ENCODE measurements at regions not wholly inside any gene's neighbourhood (a gene's known extent, or its start where the extent isn't known, plus 50 kb on each side); places are given as distances from the start of the nearest gene placed in this dataset.

- intact Hi-C loops (cut with DNase I; ENCODE audit: low total_unique reads) = no loop called here
- H3K9me3 ChIP-seq = no peaks in the 10 kb centered on the region
- no peak for DNase-seq
- no peaks in the 10 kb centered on the region for H3K36me3 ChIP-seq
- no peaks in the 10 kb centered on the region for H3K27me3 ChIP-seq
- no peak overlapping the region for H3K4me3 ChIP-seq
- no peaks in the 10 kb centered on the region for H3K4me1 ChIP-seq
- no peak for TF ChIP-seq POLR2AphosphoS5 (IDR thresholded peaks at IDR 0.05)
- no peak for TF ChIP-seq POLR2A (IDR thresholded peaks at IDR 0.05)
- no peak for TF ChIP-seq EP300 (IDR thresholded peaks at IDR 0.05)
- TF ChIP-seq CTCF (IDR thresholded peaks at IDR 0.05) = no peak
- no peak overlapping the region for H3K27ac ChIP-seq
Measured at GRCh38 chr1:177849130-177849529, 120.7 kb downstream of the SEC16B start.

- intact Hi-C loops (cut with DNase I; ENCODE audit: low total_unique reads) = no loop called here
- no peak for DNase-seq
- Histone ChIP-seq H3K4me1 (no peaks in the 10 kb centered on the region), H3K9me3 (no peaks in the 10 kb centered on the region), H3K27ac (no peak overlapping the region), H3K27me3 (no peaks in the 10 kb centered on the region), H3K4me3 (no peak overlapping the region), H3K36me3 (no peaks in the 10 kb centered on the region)
- WGBS, 5 donors = 43 to 58% (median 45%) methylated on average over 4 of the region's 4 CpGs
- TF ChIP-seq CTCF (IDR thresholded peaks at IDR 0.05) = no peak
- TF ChIP-seq EP300 (IDR thresholded peaks at IDR 0.05) = no peak
- TF ChIP-seq POLR2AphosphoS5 (IDR thresholded peaks at IDR 0.05) = no peak
- TF ChIP-seq POLR2A (IDR thresholded peaks at IDR 0.05) = no peak
Measured at GRCh38 chr1:177848577-177848976, 121.3 kb downstream of the SEC16B start.

GRCh38 chr1:177847843-177848242 is 122.0 kb downstream of the SEC16B start:
- DNase-seq = no peak
- no peaks in the 10 kb centered on the region for H3K27me3 ChIP-seq
- intact Hi-C loops (cut with DNase I; ENCODE audit: low total_unique reads) = no loop called here
- TF ChIP-seq POLR2A (IDR thresholded peaks at IDR 0.05) (no peak), CTCF (IDR thresholded peaks at IDR 0.05) (no peak), EP300 (IDR thresholded peaks at IDR 0.05) (no peak)
- H3K36me3 ChIP-seq = no peaks in the 10 kb centered on the region
- no peaks in the 10 kb centered on the region for H3K4me1 ChIP-seq
- H3K9me3 ChIP-seq = no peaks in the 10 kb centered on the region
- H3K4me3 ChIP-seq = no peak overlapping the region
- WGBS, 5 donors = 77 to 87% (median 80%) methylated on average over 5 of the region's 5 CpGs
- no peak overlapping the region for H3K27ac ChIP-seq

- intact Hi-C loops (cut with DNase I; ENCODE audit: low total_unique reads) = no loop called here
- H3K4me3 ChIP-seq = no peak overlapping the region
- WGBS, 5 donors = 56 to 71% (median 68%) methylated on average over 8 of the region's 8 CpGs
- H3K9me3 ChIP-seq = no peaks in the 10 kb centered on the region
- no peak for DNase-seq
- no peaks in the 10 kb centered on the region for H3K4me1 ChIP-seq
- H3K36me3 ChIP-seq = no peaks in the 10 kb centered on the region
- H3K27me3 ChIP-seq = no peaks in the 10 kb centered on the region
- TF ChIP-seq EP300 (IDR thresholded peaks at IDR 0.05) (no peak), CTCF (IDR thresholded peaks at IDR 0.05) (no peak), POLR2AphosphoS5 (IDR thresholded peaks at IDR 0.05) (no peak), POLR2A (IDR thresholded peaks at IDR 0.05) (no peak)
- H3K27ac ChIP-seq = no peak overlapping the region
Measured at GRCh38 chr1:177838907-177839485, 130.9 kb downstream of the SEC16B start.
